ENCODE measurements at regions not wholly inside any gene's neighbourhood (a gene's known extent, or its start where the extent isn't known, plus 50 kb on each side); places are given as distances from the start of the nearest gene placed in this dataset.

GRCh38 chr10:129241461-129241860 lies 225.6 kb upstream of the MGMT start:
- DNase-seq = no peak

GRCh38 chr10:129244298-129244697 lies 222.7 kb upstream of the MGMT start:
- TF ChIP-seq CTCF (IDR thresholded peaks at IDR 0.05) = no peak
- H3K4me3 Mint-ChIP-seq = no peak overlapping the region
- H3K4me1 Mint-ChIP-seq = no peaks in the 10 kb centered on the region
- peaks cover 19% of the 10 kb centered on the region for H3K27me3 Mint-ChIP-seq (ENCODE audit: low read depth, poor library complexity)
- H3K27ac Mint-ChIP-seq = no peak overlapping the region
- H3K9me3 Mint-ChIP-seq = no peaks in the 10 kb centered on the region
- H3K36me3 Mint-ChIP-seq (ENCODE audit: low read depth) = no peaks in the 10 kb centered on the region
- no peak for DNase-seq

More at GRCh38 chr10:129241461-129241860, 225.6 kb upstream of the MGMT start:
- TF ChIP-seq CTCF (IDR thresholded peaks at IDR 0.05) = no peak
- Mint-ChIP-seq H3K36me3 (ENCODE audit: low read depth) (no peaks in the 10 kb centered on the region), H3K27me3 (ENCODE audit: low read depth, poor library complexity) (peaks cover 6% of the 10 kb centered on the region), H3K4me3 (no peak overlapping the region), H3K4me1 (no peaks in the 10 kb centered on the region), H3K9me3 (no peaks in the 10 kb centered on the region), H3K27ac (no peak overlapping the region)

- Mint-ChIP-seq H3K36me3 (ENCODE audit: low read depth) (no peaks in the 10 kb centered on the region), H3K4me3 (no peak overlapping the region), H3K27ac (no peak overlapping the region), H3K9me3 (no peaks in the 10 kb centered on the region), H3K27me3 (ENCODE audit: low read depth, poor library complexity) (peaks cover 19% of the 10 kb centered on the region), H3K4me1 (no peaks in the 10 kb centered on the region)
- DNase-seq = no peak
- TF ChIP-seq CTCF (IDR thresholded peaks at IDR 0.05) = no peak
Measured at GRCh38 chr10:129244757-129245156, 222.3 kb upstream of the MGMT start.

- Mint-ChIP-seq H3K27me3 (ENCODE audit: low read depth, poor library complexity) (no peaks in the 10 kb centered on the region), H3K27ac (no peak overlapping the region), H3K36me3 (ENCODE audit: low read depth) (peaks cover 8% of the 10 kb centered on the region), H3K4me3 (no peak overlapping the region), H3K4me1 (no peaks in the 10 kb centered on the region), H3K9me3 (peaks cover 14% of the 10 kb centered on the region)
- TF ChIP-seq CTCF (IDR thresholded peaks at IDR 0.05) = no peak
- no peak for DNase-seq
Measured at GRCh38 chr10:129253161-129253864, 213.7 kb upstream of the MGMT start.

- Mint-ChIP-seq H3K36me3 (ENCODE audit: low read depth) (peaks cover 8% of the 10 kb centered on the region), H3K27ac (no peak overlapping the region), H3K4me3 (no peak overlapping the region), H3K27me3 (ENCODE audit: low read depth, poor library complexity) (no peaks in the 10 kb centered on the region), H3K4me1 (no peaks in the 10 kb centered on the region), H3K9me3 (peaks cover 14% of the 10 kb centered on the region)
- no peak for TF ChIP-seq CTCF (IDR thresholded peaks at IDR 0.05)
- no peak for DNase-seq
Measured at GRCh38 chr10:129253865-129254179, 213.2 kb upstream of the MGMT start.

GRCh38 chr10:129258283-129258923 lies 208.6 kb upstream of the MGMT start:
- Mint-ChIP-seq H3K36me3 (ENCODE audit: low read depth) (no peaks in the 10 kb centered on the region), H3K27ac (no peak overlapping the region), H3K4me1 (no peaks in the 10 kb centered on the region)

More at GRCh38 chr10:129258283-129258923, 208.6 kb upstream of the MGMT start:
- DNase-seq = no peak
- TF ChIP-seq CTCF (IDR thresholded peaks at IDR 0.05) = no peak
- Mint-ChIP-seq H3K27me3 (ENCODE audit: low read depth, poor library complexity) (peaks cover 3% of the 10 kb centered on the region), H3K9me3 (no peaks in the 10 kb centered on the region), H3K4me3 (no peak overlapping the region)
